ENCODE measurements at regions not wholly inside any gene's neighbourhood (a gene's known extent, or its start where the extent isn't known, plus 50 kb on each side); places are given as distances from the start of the nearest gene placed in this dataset.
A peak's percentile ranks its signal among the peaks of the same experiment; 100 is the strongest.

DNA sequence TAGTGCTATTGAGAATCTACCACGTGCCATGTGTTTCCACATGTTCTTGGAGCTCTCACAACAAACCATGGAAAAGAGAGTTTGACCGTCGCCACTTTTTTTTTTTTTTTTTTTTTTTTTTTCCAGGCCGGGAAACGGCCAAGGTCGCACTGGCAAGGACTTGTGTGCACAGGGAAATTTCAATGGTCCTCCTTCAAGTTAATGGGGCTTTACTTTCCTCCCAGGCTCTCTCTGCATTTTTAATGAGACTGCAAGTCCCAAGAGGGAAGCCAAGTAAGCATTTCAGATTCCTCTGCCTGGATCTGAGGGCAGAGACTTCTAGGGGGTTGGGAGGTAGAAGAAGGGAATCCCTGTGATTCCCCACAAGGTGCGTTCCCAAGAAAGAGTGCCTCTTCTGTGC lies 94.7 kb upstream of the MPHOSPH6 start:
- Mint-ChIP-seq H3K36me3 (ENCODE audit: low read depth) (no peaks in the 10 kb centered on the region), H3K4me3 (no peak overlapping the region), H3K27me3 (ENCODE audit: low read depth) (peaks cover 9% of the 10 kb centered on the region), H3K9me3 (peaks cover 10% of the 10 kb centered on the region), H3K4me1 (ENCODE audit: low read depth) (no peaks in the 10 kb centered on the region), H3K27ac (no peak overlapping the region)
- DNase-seq (ENCODE audit: low spot score) = no peak

DNA sequence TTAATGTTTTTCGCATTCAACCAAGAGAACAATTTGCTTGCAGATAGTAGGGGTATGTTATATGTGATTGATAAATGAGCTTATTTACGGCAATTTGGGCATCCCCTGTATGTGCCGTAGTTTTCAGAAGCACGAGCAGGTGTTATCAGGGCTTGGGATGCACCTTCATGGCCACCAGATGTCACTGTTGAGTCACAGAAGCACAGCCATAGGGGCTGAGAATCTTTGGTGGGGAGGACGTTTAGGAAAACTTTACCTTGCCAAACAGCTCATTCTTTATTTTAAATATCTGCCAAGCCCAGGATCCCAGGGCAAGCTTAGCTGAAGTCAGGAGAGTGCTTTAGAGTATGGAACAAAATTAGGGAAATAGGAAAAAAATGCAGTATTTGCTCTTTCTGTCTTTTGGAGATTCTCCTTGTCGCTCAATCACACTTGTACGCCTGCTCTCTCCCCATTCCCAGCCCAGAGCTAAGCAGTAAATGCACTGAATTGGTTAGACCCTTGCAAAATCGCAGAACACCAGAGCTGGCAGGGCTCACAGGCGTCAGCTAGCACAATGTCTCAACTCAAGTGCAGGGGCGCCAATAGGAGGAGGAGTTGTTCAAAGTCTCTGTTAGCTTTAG lies 93.6 kb upstream of the MPHOSPH6 start:
- DNase-seq (ENCODE audit: low spot score) = peak; percentile 17
- H3K27me3 Mint-ChIP-seq (ENCODE audit: low read depth) = peaks cover 9% of the 10 kb centered on the region
- no peaks in the 10 kb centered on the region for H3K36me3 Mint-ChIP-seq (ENCODE audit: low read depth)

DNA sequence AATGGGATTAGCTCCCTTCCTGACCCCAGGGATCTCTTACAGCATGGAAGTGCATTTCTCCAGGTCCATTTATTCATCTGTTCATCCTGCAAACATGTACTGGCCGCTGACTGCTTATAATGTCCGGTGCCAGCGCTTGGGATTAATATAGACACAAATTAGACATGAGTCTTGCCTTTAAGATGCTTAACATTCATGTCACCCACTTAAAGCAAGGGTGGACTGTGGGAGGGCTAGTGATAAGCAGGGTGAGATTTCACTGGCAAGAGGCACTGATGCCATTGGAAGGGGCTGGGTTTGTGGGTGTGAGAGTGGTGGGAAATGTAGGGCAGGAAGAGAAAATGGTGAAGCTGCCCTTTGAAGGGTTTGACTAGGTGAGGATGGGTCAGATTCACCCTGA lies 92.2 kb upstream of the MPHOSPH6 start:
- H3K9me3 Mint-ChIP-seq = peaks cover 12% of the 10 kb centered on the region
- no peak overlapping the region for H3K4me3 Mint-ChIP-seq
- no peaks in the 10 kb centered on the region for H3K4me1 Mint-ChIP-seq (ENCODE audit: low read depth)
- H3K36me3 Mint-ChIP-seq (ENCODE audit: low read depth) = no peaks in the 10 kb centered on the region
- no peak overlapping the region for H3K27ac Mint-ChIP-seq
- H3K27me3 Mint-ChIP-seq (ENCODE audit: low read depth) = peaks cover 8% of the 10 kb centered on the region
- DNase-seq (ENCODE audit: low spot score) = no peak

More for the DNA sequence above, 93.6 kb upstream of the MPHOSPH6 start:
- Mint-ChIP-seq H3K27ac (no peak overlapping the region), H3K4me3 (no peak overlapping the region), H3K4me1 (ENCODE audit: low read depth) (no peaks in the 10 kb centered on the region), H3K9me3 (peaks cover 12% of the 10 kb centered on the region)

DNA sequence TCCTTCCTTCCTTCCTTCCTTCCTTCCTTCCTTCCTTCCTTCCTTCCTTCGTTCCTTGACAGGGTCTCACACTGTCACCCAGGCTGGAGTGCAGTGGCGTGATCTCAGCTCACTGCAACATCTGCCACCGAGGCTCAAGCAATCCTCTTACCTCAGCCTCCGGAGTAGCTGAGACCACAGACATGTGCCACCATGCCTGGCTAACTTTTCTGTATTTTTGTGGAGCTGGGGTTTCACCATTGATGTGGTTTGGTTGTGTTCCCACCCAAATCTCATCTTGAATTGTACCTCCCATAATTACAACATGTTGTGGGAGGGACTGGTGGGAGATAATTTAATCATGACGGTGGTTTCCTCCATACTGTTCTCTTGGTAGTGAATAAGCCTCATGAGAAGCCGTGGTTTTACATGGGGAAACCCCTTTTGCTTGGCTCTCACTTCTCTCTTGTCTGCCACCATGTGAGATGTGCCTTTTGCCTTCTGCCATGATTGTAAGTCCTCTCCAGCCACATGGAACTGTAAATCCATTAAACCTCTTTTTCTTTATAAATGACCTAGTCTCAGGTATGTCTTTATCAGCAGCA lies 90.3 kb upstream of the MPHOSPH6 start:
- Mint-ChIP-seq H3K4me3 (no peak overlapping the region), H3K27ac (no peak overlapping the region), H3K4me1 (ENCODE audit: low read depth) (no peaks in the 10 kb centered on the region), H3K27me3 (ENCODE audit: low read depth) (peaks cover 8% of the 10 kb centered on the region), H3K36me3 (ENCODE audit: low read depth) (no peaks in the 10 kb centered on the region), H3K9me3 (peaks cover 12% of the 10 kb centered on the region)
- no peak for DNase-seq (ENCODE audit: low spot score)

DNA sequence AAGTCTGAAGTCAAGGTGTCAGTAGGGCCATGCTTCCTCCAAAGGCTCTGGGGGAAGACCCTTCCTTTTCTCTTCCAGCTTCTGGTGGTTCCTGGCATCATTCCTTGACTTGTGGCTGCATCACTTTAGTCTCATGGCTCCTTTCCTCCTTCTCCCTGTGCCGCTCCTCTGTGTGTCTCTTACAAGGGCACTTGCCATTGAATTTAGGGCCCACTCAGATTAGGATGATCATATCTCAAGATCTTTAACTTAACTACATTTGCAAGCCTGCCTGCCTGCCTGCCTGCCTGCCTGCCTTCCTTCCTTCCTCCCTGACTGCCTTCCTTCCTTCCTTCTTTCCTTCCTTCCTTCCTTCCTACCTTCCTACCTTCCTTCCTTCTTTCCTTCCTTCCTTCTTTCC lies 89.7 kb upstream of the MPHOSPH6 start:
- no peak for DNase-seq (ENCODE audit: low spot score)
- peaks cover 12% of the 10 kb centered on the region for H3K9me3 Mint-ChIP-seq
- H3K4me1 Mint-ChIP-seq (ENCODE audit: low read depth) = no peaks in the 10 kb centered on the region
- H3K4me3 Mint-ChIP-seq = no peak overlapping the region
- no peak overlapping the region for H3K27ac Mint-ChIP-seq
- H3K36me3 Mint-ChIP-seq (ENCODE audit: low read depth) = no peaks in the 10 kb centered on the region
- peaks cover 8% of the 10 kb centered on the region for H3K27me3 Mint-ChIP-seq (ENCODE audit: low read depth)

DNA sequence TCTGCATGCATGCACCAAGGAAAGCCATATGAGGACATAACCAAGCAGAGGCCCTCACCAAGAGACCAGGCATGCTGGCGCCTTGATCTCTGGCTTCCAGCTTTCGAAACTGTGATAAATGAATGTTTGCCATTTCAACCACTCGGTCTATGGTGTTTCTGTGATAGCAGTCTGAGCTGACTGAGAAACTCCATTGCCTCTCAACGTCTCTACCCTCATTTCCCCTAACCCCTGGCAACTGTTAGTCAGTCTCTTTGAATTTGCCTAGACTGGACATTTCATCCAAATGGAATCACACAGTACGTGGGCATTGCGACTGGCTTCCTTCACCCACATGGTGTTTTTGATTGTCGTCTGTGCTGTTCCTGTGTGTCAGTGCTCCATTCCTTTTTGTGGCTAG lies 88.0 kb upstream of the MPHOSPH6 start:
- Mint-ChIP-seq H3K36me3 (ENCODE audit: low read depth) (no peaks in the 10 kb centered on the region), H3K27me3 (ENCODE audit: low read depth) (peaks cover 5% of the 10 kb centered on the region), H3K4me1 (ENCODE audit: low read depth) (no peaks in the 10 kb centered on the region), H3K4me3 (no peak overlapping the region), H3K27ac (no peak overlapping the region), H3K9me3 (peaks cover 12% of the 10 kb centered on the region)
- no peak for DNase-seq (ENCODE audit: low spot score)

DNA sequence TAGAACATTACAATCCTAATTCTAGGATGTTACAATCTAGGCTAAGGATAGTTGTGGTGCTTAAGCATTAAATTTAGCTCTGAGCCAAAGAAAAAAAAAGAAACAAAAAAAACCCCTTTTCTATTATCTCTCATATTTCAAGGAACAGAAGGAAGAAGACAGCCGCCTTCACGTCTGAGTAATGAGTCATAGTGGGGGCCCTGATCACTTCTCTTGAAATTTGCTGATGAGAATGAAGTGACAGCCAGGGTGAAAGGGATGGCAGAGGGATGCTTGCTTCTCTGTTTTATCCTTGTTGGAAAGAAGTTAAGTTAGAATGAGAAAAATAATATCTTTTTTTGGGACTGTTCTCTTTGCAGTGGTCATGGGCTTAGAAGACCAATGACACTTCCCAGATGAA lies 82.6 kb upstream of the MPHOSPH6 start:
- H3K27ac Mint-ChIP-seq = no peak overlapping the region
- no peaks in the 10 kb centered on the region for H3K27me3 Mint-ChIP-seq (ENCODE audit: low read depth)
- H3K9me3 Mint-ChIP-seq = no peaks in the 10 kb centered on the region
- H3K36me3 Mint-ChIP-seq (ENCODE audit: low read depth) = no peaks in the 10 kb centered on the region
- H3K4me1 Mint-ChIP-seq (ENCODE audit: low read depth) = peaks cover 4% of the 10 kb centered on the region
- H3K4me3 Mint-ChIP-seq = no peak overlapping the region
- peak; percentile 6 for DNase-seq (ENCODE audit: low spot score)

DNA sequence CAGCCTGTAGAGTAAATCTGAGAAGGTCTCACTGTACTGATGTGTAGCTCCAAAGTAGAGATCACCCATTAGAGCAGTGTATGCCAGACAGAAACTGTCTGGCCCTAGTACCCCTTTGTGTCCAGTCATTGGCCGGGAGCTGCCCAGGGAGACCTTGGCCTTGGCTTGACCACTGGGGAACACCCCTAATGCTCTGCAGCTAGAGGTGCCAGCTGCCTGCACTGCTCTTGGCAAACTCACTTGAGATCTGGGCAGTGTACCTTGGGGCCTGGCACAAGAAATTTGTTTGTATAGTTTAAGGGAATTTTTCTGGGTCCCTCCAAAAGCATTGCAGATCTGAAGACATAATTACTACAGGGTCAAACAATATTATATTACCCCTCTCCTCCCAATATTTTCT lies 78.7 kb upstream of the MPHOSPH6 start:
- no peaks in the 10 kb centered on the region for H3K36me3 Mint-ChIP-seq (ENCODE audit: low read depth)

DNA sequence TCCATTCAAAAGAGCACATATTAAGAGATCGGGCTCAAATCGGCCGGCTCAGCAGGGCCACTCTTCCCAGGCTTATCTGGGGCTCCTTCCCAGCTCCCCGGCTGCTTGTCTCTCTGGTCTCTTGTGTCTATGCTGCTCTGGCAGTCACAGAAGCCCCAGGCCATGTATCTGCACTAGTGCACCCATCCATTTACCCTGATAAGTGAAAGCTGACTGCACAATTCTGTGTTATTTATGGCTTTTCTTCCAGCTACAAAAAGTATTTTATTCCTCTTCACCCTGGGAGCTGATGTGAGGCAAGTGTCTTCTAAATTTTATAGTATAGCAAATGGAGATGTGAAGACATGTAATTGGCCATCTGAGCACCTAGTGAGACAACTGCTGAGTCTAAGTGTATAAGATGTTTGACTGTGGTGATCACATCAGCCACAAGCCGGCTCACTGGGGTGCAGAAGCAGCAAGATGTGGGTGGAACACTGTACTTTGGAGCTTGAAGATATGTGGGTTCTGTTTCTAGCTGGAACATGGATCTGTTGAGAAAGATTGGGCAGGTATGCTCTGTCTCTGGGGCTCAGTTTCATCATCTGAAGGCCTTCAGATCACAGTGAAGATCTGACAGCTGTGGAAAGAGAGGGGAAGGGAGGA lies 78.1 kb upstream of the MPHOSPH6 start:
- DNase-seq (ENCODE audit: low spot score) = no peak
- Mint-ChIP-seq H3K4me1 (ENCODE audit: low read depth) (peaks cover 4% of the 10 kb centered on the region), H3K4me3 (no peak overlapping the region), H3K27me3 (ENCODE audit: low read depth) (no peaks in the 10 kb centered on the region), H3K9me3 (no peaks in the 10 kb centered on the region), H3K27ac (no peak overlapping the region), H3K36me3 (ENCODE audit: low read depth) (no peaks in the 10 kb centered on the region)

More for the DNA sequence above, 78.7 kb upstream of the MPHOSPH6 start:
- no peak overlapping the region for H3K27ac Mint-ChIP-seq
- H3K4me3 Mint-ChIP-seq = no peak overlapping the region
- H3K9me3 Mint-ChIP-seq = no peaks in the 10 kb centered on the region
- H3K4me1 Mint-ChIP-seq (ENCODE audit: low read depth) = peaks cover 4% of the 10 kb centered on the region
- DNase-seq (ENCODE audit: low spot score) = no peak
- H3K27me3 Mint-ChIP-seq (ENCODE audit: low read depth) = no peaks in the 10 kb centered on the region

DNA sequence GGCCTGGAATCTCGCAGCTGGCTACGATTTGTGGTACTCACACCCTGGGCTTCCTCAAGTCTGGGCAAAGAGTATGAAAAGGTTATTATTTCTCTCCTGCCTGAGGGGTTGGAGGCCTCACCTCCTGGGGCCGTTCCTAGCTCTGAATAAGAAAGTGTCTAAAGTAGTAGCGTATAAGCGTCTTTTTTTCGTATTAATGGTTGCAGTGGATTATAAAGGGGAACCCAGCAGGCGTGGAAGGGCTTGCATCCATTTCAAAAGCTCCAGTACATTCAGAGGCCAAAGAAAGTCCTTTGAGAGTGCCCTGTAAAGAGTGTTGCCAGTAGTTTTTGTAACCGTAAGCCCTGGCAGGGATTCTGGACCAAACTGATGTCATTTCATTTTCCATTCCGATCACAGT lies 72.2 kb upstream of the MPHOSPH6 start:
- no peak for DNase-seq (ENCODE audit: low spot score)
- H3K9me3 Mint-ChIP-seq = no peaks in the 10 kb centered on the region
- H3K27ac Mint-ChIP-seq = no peak overlapping the region
- H3K4me3 Mint-ChIP-seq = no peak overlapping the region
- peaks cover 5% of the 10 kb centered on the region for H3K27me3 Mint-ChIP-seq (ENCODE audit: low read depth)
- no peaks in the 10 kb centered on the region for H3K36me3 Mint-ChIP-seq (ENCODE audit: low read depth)
- H3K4me1 Mint-ChIP-seq (ENCODE audit: low read depth) = no peaks in the 10 kb centered on the region

DNA sequence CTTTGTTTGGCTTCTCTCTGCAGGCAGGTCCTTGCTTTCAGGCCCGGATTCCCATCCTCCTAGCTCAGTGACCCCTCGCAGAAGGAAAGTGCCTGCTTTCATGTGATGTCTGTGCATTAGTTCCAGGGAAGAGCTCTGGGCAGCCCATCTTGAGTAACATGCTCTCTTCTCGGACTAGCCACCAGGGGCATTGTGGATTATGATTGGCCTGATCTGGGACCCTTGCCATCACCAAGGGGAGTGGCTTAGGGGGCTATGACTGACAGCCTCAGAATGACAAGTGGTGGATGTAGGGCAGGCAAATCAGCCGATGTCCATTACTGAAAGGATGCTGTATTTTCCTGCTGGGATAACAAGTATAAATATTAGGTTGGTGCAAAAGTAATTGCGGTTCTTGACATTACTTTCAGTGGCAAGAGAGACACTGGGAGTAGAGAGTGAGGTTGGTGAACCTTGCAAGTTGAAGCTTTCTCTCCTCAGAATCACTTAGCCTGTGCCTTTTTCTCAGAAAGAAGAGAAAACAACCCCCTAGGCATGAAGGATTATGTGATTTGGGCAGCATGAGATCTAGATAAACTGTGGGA lies 71.5 kb upstream of the MPHOSPH6 start:
- H3K27ac Mint-ChIP-seq = no peak overlapping the region
- no peak for DNase-seq (ENCODE audit: low spot score)
- no peaks in the 10 kb centered on the region for H3K36me3 Mint-ChIP-seq (ENCODE audit: low read depth)
- no peak overlapping the region for H3K4me3 Mint-ChIP-seq
- no peaks in the 10 kb centered on the region for H3K4me1 Mint-ChIP-seq (ENCODE audit: low read depth)
- H3K9me3 Mint-ChIP-seq = no peaks in the 10 kb centered on the region
- peaks cover 9% of the 10 kb centered on the region for H3K27me3 Mint-ChIP-seq (ENCODE audit: low read depth)

DNA sequence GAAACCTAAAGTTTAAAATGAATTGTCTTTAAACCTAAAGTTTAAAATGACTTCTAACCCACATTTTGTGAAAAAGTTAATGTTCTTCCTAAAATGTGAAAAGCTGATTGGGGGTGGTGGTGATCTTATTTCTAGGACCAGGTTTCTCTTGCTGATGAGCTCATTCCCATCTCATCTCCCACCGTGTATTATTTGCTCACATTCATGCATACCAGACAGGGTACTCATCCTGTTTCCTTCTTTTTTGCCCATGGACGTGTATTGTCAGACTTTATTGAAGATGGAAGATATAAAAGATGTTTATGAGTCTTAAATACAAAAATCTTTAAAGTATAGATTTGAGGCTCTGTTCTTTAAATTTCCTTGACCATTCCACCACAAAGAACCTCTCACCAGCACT lies 70.1 kb upstream of the MPHOSPH6 start:
- no peak for DNase-seq (ENCODE audit: low spot score)
- no peaks in the 10 kb centered on the region for H3K36me3 Mint-ChIP-seq (ENCODE audit: low read depth)
- H3K27me3 Mint-ChIP-seq (ENCODE audit: low read depth) = peaks cover 10% of the 10 kb centered on the region
- H3K4me1 Mint-ChIP-seq (ENCODE audit: low read depth) = no peaks in the 10 kb centered on the region
- no peak overlapping the region for H3K4me3 Mint-ChIP-seq
- H3K9me3 Mint-ChIP-seq = no peaks in the 10 kb centered on the region
- H3K27ac Mint-ChIP-seq = no peak overlapping the region

DNA sequence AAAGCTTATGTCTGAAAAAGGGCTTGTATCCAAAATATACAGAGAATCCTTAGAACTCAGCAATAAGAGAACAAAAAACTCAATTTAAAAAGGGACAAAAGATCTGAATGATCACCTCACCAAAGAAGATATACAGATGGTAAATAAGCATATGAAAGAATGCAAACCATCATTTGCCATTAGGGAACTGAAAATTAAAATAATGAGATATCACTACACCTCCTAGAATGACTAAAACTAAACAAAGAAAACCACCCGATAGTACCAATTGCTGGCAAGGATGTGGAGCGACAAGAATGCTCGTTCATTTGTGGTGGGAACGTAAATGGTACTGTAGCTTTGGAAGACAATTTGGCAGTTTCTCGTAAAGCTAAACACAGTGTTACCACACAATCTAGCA lies 66.9 kb upstream of the MPHOSPH6 start:
- Mint-ChIP-seq H3K4me1 (ENCODE audit: low read depth) (no peaks in the 10 kb centered on the region), H3K27me3 (ENCODE audit: low read depth) (peaks cover 13% of the 10 kb centered on the region), H3K9me3 (no peaks in the 10 kb centered on the region), H3K27ac (no peak overlapping the region), H3K36me3 (ENCODE audit: low read depth) (no peaks in the 10 kb centered on the region), H3K4me3 (no peak overlapping the region)
- no peak for DNase-seq (ENCODE audit: low spot score)

DNA sequence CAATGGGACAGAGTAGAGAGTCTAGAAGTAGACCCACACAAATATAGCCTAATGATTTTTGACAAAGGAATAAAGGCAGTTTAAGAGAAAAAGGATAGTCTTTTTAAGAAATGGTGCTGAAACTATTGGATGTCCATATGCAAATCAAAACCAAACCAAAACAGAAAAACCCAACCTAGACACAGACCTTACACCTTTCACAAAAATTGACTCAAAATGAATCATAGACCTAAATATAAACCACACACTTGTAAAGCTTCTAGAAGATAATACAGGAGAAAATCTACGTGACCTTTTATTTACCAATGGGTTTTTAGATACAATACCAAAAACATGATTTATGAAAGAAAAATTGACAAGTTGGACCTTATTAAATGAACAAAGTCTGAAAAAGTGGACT lies 66.4 kb upstream of the MPHOSPH6 start:
- no peak overlapping the region for H3K4me3 Mint-ChIP-seq
- H3K4me1 Mint-ChIP-seq (ENCODE audit: low read depth) = no peaks in the 10 kb centered on the region
- no peak for DNase-seq (ENCODE audit: low spot score)
- H3K27me3 Mint-ChIP-seq (ENCODE audit: low read depth) = peaks cover 13% of the 10 kb centered on the region
- H3K27ac Mint-ChIP-seq = no peak overlapping the region
- no peaks in the 10 kb centered on the region for H3K36me3 Mint-ChIP-seq (ENCODE audit: low read depth)
- H3K9me3 Mint-ChIP-seq = no peaks in the 10 kb centered on the region
